NCI-H2107 treated with DMSO at 0.1 percent for 48 hours (cell line): ENCODE measurements at regions not wholly inside any gene's neighbourhood (a gene's known extent, or its start where the extent isn't known, plus 50 kb on each side); places are given as distances from the start of the nearest gene placed in this dataset.

Experiments
- DNase-seq: peaks from one replicate; lab custom pipeline; 2025; ENCODE audit not compliant: unreplicated experiment; lab: John Stamatoyannopoulos, UW

DNA sequence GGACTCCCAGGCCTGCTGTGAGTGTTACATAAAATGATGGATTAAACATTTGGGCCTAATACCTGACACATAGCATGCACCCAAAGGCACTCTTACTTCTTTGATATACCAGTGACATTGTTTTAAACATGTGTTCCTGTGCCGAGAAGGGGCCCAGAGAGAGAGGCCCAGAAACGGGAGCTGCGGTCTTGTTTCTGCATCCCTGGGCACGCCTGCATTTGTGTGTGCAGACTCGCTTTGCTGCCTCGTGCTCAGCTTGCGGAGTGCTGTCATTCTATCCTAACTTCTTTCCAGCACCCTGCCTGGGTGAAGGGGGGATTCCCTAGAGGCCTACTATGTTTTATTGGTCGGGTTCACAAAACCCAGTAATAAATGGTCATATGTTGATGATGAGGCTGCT, 666.2 kb upstream of the HS6ST1 start:
- peak; percentile 5 for DNase-seq

DNA sequence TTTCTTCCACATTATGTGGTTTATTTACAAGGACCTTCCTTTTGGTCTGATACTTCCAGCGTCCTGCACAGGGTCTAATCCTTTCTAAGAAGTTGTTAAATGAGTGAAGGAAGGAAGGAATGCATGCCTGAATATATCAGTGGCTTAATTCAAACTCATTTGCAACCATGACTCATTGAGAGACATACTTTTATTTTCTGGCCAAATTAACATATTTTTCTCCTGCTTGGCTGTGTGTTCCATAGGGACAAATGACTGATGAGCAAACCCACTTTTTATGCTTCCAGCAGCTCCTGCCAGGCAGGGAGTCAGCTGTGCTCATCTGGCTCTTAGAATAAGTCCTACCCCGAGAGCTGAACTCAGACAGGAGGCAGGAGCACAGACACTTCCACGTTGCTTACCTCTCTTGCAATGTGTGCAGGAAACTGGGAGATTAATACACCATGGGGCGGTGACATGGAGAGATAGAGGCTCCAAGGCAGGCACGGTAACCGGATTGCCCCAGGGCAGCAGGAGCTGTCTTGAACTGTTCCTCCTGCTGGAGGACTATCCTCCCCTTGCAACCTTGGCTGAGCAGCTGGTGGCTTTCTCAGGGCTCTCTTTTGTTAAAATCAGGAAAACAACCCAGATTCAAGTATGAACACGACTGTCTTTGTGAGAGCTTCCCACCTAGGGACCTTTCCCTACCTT, 667.5 kb upstream of the HS6ST1 start:
- peak; percentile 14 for DNase-seq

DNA sequence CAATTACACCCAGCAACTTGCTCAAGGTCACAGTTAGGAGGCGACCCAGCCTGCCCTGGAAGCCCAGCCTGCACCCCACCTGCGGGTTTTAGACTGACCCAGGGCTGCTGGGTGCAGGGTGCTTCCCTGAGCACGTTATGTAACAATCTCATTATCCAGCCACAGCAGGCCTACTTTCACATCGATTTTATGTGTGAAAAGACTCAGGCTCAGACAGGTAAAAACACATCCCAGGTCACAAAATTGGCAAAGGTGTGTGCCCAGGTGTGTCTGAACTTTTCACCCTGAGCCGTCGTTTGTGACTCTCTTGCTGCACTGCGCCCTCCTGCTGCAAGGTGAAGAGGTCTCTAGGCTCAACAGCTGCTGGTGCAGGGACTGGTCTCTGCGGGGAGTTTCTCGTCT, 668.2 kb upstream of the HS6ST1 start:
- DNase-seq, result peak; percentile 58

DNA sequence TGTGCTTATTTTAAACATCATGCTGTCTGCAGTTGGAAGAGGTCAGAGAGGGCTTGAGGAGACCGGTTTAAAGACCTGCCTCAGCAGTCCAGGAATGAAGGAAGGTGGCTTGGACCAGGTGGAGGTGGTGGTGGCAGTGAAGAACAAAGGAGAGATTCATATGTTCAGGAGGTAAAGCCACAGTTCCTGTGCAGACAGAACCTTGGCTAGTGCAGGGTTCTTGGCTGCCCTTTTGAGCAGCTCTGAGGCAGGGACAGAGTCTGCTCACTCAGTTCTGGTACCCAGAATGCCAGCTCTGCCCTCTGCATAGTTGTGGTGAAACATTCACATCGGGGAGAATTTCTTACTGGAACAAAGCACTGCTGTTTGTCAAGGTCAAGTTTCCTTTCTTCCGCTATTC, 669.7 kb upstream of the HS6ST1 start:
- DNase-seq, result no peak

DNA sequence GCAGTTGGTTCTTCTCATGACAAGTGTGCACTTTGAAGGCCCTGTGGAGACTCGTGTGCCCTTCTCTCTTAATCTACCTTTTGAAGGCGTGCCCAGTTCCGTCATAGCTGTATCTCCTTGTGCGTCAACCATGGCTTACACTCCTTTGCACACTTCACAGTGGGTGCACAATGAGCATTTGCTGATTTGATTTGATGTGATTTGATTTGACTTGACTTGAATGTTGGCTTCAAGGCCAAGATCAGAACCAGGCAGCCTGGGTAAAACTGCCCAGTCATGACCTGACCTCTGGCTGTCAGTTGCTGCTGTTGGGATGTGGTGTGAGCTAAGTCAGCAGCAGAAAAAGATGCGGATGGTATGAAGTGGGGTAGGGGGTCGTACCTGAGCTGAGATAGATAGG, 670.3 kb upstream of the HS6ST1 start:
- DNase-seq, result no peak

DNA sequence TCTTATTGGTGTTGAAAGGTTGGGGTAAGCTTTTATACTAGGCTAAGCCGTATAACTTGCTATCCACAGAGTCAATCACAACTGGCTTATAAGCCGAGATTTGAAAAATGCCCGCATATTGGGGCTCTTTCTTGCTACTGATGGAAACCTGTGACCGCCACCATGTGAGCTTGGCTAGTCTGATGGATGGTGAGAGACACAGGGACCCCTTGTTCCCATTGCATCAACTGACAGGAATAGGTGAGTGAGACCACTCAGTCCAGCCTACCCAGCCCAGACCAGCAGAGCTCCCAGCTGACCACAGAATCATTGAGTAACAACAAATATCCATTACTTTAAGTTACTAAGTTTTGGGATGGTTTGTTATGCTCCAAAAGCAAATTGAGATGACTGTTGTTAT, 676.4 kb upstream of the HS6ST1 start:
- DNase-seq, result no peak

DNA sequence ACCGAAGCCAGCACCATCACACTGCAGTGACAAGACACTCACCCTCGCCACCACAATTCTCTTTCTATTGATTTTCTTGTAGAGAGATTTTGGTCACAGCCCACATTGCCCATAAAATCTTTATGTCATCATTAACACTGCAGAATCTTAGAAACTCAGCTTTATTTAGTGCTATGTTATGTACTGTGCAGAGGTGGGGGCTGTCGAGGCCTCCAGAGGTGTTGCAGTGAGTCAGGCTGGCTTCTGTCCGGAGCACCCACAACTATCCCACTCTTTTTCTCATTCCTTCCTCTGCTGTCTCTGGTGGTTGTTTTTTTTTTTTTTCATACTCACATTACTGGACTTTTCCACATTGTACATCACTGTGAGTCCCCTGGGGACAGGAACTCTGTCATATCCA, 677.4 kb upstream of the HS6ST1 start:
- no peak for DNase-seq

DNA sequence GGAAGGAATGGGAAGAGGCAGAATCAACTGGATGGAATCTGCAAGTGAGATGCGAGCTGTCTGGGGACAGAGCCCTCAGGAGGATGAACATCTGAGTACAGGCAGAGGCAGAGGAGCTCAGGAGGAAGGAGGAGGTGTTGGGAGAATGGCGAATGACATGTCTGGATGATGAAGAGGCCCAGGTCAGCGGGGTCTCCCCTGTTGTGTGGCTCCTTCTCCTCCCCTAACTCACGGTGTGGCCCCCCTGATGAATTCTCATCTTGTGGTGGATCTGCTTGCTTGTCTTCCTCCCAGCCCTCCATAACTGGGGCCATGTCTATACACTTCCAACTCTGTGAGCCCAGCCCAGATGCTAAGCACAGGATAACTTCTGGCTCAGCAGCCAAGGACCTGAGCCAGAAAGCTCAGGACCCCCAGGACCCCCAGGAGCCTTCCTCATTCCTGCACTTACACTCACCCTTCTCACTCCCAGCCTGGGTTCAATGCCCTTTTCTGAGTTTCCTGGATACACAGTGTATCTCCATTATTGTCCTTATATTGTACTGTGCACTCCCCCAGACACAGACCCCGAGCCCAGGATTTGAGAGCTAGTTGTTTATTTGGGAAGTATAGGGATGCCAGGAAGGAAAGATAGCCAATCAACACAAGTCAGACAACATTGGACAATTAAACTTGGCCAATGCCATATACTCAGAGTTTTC, 678.6 kb upstream of the HS6ST1 start:
- no peak for DNase-seq

DNA sequence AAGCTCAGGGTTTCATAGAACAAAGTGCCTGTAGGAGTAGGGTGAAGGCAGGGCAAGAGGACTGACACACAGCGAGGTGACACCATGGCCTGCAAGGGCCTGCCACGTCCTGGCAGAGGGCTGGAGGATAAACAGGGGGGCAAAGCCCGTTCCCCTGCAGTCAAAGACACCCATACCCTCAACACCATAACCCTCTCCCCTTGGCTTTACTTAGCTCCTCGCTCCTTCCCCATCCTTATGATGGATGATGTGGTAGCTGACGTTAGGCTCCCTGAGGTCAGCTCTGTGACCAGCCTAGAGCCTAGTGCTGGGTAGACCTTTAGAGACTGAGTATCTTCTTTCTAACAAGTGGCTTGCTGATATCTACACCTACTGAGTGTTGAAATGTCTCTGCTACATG, 683.3 kb upstream of the HS6ST1 start:
- DNase-seq, result no peak

DNA sequence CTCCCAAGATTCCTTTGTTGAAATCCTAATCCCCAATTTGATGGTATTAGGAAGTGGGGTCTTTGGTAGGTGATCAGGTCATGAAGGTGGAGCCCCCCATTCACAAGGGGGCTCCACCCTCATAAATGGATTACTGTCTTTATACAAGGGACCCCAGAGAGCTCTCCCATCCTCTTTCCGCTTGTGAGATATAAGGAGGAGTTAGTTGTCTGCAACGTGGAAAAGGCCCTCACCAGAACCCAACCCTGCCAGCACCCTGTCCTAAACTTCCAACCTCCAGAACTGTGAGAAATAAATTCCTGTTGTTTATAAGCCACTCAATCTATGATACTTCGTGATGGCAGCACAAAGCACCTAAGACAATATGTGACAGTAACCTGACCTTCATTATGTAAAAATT, 684.1 kb upstream of the HS6ST1 start:
- DNase-seq, result no peak

DNA sequence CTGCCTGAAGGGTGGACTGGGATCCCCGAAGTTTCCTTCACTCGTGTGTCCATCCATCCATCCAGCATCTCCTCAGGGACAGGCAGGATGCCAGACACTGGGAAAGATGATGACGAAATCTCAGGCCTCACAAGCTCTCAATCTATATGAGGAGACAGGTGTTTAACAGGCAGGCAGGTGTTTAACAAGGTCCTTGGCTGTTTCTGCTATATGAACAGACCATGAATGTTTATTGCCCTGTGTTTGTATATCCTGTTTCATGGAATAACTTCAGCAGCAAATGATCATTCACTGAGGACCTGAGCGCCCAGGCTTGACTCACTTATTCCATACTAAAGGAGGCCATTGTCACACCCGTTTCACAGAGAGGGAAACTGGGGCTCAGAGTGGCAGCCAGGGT, 685.8 kb upstream of the HS6ST1 start:
- peak; percentile 95 for DNase-seq

DNA sequence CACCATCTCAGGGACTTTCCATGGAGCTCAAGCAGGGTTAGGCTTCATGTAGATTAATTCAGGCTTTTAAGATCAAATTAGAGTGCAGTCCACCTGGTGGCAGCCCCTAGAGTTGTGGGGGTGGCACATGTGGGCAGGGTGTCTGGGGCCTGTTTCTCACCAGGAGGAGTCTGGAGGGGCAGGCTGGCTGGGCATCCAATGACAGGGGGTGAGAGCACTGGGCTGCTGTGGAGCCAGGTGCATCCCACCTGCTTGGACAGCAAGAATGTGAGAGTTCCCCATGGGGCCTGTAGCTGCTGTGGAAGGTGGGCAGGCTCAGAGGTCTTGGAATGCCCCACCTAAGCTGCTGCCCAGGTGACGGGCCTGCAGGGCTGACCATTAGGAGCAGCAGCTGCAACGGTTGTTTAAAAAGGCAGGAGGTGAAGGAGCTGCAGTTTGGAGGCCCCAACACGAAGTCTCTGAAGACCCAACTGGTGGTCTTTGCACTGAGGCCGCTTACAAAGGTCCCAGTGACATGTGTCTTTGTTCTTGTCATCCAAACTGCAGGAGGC, 686.3 kb upstream of the HS6ST1 start:
- DNase-seq, result no peak

DNA sequence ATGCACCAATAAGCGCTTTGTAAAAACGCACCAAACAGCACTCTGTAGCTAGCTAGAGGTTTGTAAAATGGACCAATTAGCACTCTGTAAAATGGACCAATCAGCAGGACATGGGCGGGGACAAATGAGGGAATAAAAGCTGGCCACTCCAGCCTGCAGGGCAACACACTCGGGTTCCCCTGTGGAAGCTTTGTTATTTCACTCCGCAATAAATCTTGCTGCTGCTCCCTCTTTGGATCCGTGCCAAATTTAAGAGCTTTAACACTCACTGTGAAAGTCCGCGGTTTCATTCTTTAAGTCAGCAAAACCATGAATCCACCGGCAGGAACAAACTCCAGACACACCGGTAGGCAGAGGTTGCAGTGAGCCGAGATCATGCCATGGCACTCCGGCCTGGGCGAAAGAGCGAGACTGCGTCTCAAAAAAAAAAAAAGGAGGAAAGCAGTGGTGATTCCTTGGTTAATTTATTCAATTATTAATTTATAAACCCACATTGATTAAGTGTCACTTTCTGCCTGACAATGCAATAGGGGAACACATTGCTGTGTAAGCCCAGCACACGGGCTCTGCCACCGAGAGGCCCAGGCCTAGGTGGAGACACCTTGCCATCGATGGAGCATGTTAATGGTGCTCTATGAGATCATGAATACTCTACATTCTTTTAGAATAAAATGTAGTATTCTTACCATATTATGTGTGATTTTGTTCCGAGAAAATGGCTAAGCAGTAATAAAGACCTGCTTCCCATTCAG, 687.6 kb upstream of the HS6ST1 start:
- peak; percentile 42 for DNase-seq

DNA sequence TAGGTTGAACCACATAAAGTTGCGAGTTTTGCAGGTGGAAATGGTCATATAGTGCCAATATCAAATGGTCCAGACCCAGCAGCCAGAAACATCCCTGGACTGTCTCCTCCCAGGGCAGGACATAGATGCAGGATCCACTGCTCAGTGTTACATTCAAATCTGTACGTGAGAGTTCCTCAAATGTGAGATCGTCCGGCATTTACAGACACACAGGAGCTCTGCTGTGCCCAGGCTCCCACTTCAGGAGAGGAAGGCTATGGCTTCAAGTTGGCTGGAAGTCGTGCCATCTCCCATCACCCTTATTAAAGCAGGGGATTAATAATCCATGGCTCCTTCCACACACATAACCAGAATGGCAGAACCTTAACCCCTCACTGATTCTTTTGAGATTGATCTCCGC, 688.2 kb upstream of the HS6ST1 start:
- DNase-seq, result no peak

DNA sequence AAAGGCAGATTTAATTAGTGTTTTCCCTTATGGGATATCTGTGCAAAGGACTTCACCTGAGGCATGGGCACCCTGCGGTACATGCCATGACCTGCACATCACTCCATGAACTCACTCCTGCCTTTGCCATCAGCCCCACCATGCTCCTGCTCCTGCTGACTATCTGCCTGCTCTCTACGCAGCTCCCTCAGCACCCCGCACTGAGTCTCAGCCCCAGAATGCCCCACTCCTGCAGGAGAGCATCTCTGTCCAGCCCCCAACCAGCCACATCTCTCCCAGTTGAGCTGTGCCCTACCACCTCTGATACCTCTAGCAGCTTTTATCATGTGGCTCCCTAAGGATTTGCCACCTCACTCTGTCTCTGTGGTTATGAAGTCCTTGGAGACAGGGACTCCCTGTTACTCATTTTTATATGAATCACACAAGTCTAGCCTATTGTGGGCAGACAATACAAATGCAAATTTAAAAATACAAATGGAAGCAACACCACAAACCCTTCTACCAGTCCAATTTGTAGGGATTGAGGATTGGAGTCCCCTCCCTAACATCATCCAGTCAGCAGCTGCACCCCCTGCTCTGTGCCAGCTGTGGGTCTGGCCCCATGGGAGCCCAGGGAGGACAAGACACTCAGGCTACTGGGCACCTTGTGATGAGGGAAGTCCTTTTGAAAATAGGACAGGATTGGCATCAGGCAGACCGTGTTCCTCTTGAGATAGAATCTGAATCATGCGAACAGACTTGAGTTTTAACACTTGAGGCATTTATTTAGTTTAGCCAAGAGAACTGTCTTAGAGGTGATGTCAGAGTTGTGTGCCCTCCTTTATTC, 689.6 kb upstream of the HS6ST1 start:
- peak; percentile 34 for DNase-seq

DNA sequence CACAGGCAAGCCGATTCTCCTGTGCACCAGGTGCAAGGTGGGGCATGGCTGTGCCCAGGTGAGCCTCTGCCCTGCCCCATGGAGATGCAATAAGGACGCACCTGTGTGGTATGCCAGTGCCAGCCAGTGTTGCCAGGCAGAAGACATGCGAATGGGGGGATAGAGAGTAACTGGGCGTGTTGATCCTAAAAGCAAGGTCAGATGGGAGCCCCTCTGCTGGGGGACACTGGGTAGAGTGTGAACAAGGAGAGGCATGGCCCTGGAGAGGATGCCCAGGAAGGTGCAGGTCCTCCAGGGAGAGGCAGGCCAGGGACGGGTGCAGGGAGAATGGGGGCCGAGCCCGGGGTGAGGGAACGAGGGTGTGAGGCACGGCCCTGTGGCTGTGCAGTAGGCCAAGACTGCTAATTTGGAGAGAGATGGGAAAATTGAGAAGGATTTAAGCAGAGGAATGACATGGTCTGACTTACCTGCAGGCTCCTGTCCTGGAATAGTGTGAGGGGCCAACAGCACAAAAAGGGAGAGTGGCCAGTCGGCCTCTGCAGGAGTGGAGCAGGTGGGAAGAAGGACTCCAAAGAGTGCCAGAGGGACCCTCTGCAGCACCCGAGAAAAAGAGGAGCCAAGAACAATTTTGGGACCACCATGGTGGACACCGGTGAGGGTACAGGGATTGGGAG, 690.4 kb upstream of the HS6ST1 start:
- no peak for DNase-seq

DNA sequence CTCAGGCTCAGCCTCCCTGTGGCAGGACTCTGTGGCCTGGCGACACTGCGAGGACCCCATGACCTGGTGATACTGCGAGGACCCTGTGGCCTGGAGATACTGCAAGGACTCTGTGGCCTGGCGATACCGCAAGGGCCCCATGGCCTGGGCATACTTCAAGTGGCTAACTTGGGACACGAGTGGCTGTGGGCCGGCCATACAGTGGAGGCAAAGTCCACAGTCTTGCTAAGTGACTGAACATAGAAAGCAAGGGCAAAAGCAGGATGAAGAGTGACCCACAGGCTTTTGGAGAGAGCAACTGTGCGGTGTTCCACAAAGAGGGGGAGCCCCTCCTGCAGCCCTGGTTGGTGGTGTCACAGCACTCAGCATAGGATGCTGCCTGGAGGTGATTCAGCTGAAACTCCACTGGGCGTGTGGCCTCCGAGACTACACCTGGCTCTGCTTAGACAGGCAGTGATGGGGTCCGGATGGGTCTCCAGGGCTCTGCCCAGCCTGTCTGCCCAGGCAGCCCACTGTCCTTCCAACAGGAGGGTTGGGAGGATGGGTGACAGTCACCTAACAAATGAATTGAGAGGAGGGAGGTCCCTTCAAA, 691.0 kb upstream of the HS6ST1 start:
- no peak for DNase-seq

DNA sequence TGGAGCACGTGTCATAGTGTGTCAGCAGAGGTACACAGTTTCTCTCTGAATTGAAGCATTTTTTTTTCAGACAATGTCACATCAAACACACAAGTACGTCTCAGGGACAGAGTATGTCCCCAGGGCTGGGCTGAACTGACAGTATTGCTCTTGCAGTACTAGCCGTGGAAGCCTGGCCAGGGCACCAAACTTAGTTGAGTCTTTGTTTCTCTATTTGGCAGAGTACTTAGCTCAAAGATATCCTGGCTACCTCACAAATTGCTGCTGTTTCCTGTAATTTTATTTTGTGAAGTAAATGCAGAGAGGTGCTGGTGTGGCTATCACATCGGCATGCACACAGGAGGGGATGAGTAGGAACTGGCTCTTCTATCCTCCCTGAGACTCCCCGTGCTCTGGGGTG, 691.6 kb upstream of the HS6ST1 start:
- DNase-seq, result no peak

DNA sequence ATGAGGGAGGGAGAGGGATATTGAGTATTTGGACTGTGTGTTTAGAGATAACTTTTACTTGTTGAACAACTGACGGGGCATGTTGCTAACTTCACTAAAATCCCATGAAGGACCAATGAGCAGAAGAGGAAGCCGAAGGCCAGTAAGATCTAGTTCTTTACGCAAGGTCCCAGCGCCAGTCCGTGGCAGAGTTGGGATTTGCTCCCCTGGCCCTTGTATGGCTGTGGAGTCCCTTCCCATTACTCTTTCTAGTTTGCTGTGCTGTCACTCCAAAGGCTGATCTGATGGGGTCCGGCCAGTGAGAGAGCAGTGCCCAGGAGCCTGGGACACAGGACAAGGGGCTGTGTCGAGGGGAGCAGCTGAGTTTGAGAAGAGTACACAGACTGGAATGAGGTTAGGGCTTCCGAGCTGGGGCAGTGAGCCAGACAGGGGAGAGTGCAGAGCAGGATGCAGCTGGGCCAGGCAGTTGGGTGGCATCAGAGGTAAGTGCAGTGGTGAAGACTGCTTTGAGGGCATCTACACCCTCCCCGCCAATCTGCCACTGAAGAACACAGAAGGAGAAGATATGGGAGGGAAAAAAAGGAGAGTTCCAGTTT, 692.9 kb upstream of the HS6ST1 start:
- no peak for DNase-seq

DNA sequence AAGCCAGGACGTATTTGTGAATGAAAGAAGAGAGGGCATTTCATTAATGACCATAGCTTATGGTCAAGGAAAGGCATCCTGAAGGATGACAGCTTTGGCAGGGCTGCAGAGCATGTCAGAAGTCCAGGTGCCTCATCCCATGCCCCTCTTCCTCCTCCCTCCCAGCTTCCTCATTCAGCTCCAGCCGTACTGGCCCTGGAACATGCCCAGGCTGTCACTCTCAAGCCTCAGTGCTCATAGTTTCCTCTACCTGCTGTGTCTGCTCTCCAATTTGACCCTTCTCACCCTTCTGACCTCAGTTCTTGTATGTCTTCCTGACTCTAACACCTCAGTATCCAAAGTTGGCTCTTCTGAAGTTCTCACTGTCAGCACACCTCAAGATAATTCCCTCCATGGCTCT, 695.8 kb upstream of the HS6ST1 start:
- DNase-seq, result no peak
